GM10248 (cell line): ENCODE measurements at regions not wholly inside any gene's neighbourhood (a gene's known extent, or its start where the extent isn't known, plus 50 kb on each side); places are given as distances from the start of the nearest gene placed in this dataset.

Experiments
- CTCF ChIA-PET: fragments of 300-600 bp; sonication (Branson Sonifier 250); formaldehyde crosslinking; extraction: SDS; loops from one replicate; lab custom pipeline; 2021; ENCODE audit warnings: antibody characterized with exemption; lab: Yijun Ruan, JAX
- POLR2A ChIA-PET: fragments of 350-650 bp; sonication (Branson Sonifier 250); formaldehyde crosslinking; extraction: SDS; loops from one replicate; lab custom pipeline; 2020; ENCODE audit warnings: antibody characterized with exemption; lab: Yijun Ruan, JAX
- DNase-seq: peaks from one replicate; pipeline ENCODE4 v3.0.0; 2012; ENCODE audit errors: extremely low spot score
- CTCF ChIP-seq: IDR thresholded peaks from 2 replicates; pipeline ENCODE4 v1.5.1; 2012; ENCODE audit warnings: mild to moderate bottlenecking, low read depth; ENCODE audit errors: extremely low read depth, missing control alignments, control extremely low read depth

DNA sequence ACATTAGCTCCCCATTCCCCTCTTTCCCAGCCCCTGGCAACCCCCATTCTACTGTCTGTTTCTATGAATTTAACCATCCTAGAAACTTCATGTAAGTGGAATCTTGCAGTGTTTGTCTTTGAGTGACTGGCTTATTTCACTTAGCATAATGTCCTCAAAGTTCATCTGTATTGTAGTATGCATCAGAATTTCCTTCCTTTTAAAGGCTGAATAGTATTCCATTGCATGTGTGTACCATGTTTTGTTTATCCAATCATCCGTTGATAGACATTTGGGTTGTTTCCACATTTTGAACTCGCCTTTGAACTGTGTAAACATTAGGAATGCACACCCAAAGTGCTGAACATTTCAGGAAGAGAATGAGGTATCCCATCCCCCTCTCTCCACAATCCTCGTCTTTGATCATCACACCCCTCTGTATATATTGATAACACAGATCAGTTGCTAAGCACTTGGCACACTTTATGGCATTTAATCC, 56.4 kb upstream of the PLAC1 start:
- TF ChIP-seq CTCF: no peak
- ChIA-PET POLR2A (no interaction called here), CTCF (no interaction called here)
- DNase-seq: no peak

DNA sequence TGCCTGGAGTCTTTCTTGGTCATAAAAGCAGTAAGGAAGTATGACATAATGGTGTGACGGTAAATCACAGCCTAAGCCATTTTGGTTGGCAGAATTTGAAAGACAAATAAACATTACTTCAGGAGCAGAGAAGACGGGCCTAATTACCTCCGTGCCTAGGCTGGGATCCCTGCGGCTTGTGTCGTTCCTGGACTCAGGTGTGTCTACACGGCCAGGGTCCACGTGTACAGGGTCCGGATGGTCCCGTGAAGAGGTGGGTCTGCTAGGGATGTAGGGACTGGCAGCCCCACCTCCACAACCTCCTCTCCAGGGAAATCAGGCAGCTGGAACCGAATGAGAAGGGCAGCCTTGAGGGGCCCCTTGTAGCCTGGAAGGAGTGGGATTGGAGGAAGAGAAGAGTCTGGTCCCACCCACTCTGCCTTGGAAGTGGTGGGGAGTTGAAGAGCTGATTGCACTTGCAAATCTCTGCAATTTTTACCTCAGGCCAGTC, 55.4 kb upstream of the PLAC1 start:
- no peak for TF ChIP-seq CTCF
- CTCF ChIA-PET: no interaction called here
- POLR2A ChIA-PET: no interaction called here
- DNase-seq: no peak

DNA sequence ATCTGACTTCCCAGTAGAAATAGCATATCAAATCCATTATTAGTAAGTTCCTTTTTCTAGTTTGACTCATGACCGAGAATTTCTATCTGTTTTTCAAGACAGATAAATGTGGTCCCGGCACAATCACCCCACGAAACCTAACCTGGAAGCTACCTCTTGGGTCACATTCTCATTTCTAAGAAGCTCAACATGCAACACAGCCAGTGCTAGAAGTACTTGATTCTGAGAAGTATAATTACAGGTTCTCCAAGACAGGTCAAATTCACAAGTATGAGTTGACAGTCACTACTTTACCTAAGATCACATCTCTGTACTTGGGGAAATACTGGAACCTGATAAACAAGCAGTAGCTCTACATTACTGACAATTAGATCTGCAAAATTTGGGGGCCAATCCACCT, 54.0 kb upstream of the PLAC1 start:
- no peak for TF ChIP-seq CTCF
- ChIA-PET CTCF (no interaction called here), POLR2A (no interaction called here)
- no peak for DNase-seq

DNA sequence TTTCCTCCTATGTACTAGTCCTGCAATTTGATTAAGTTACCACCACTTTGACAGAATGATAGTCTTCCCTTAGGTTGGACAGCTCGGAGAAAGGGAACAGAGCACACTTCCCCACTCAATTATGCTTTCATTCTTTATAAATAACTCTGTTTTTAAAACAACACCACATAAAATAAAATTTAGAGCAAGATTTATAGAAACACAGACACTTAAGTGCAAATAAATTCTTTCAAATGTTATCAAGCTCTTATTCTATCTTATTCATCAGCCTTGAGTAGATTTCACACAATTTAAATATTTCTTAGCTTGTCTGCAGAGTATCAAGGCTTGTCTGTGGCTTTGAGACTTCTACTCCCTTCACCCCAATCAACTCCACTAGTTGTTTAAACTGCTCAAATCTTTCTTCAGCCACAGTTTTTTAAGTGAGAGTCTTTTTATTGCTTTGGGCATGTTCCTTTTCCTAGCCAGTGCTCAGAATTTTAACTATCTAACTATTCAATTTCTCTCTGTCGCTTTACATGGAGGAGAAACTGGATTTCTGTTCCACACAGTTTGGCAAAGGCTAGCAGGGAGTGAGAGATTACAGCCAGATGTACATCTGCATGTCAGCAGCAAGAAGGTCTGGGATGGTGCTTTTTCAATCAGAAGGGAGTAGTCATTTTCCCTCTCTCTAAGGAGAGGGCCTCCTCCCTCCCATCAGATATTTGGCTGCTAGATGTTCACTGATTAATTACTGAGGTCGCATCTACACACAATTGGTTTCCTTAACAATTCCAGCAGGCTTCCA, 53.1 kb upstream of the PLAC1 start:
- ChIA-PET POLR2A (no interaction called here), CTCF (no interaction called here)
- no peak for TF ChIP-seq CTCF
- DNase-seq: no peak
